Thyroid gland (tissue), 4 donors: ENCODE measurements at regions not wholly inside any gene's neighbourhood (a gene's known extent, or its start where the extent isn't known, plus 50 kb on each side); places are given as distances from the start of the nearest gene placed in this dataset.

ENCODE experiments used
- POLR2A ChIP-seq, 2 donors: fragments of 450-650 bp; IDR thresholded peaks; one replicate each; pipeline ENCODE4 v1.6.1; 2017; ENCODE audit warnings: antibody characterized with exemption in 2 of 2, mild to moderate bottlenecking in 2 of 2, moderate library complexity in 1 of 2
- TF ChIP-seq, protein P1 (sequence below), 6 experiments: fragments of 200-600 bp in 3 of 6; fragments of 450-650 bp in 3 of 6; sonication (generic) in 3 of 6; IDR thresholded peaks; one replicate each; pipeline ENCODE4 v1.5.1; 2016 to 2019; ENCODE audit warnings: antibody characterized with exemption in 6 of 6, mild to moderate bottlenecking in 2 of 6, inconsistent platforms in 1 of 6, moderate library complexity in 1 of 6

DNA sequence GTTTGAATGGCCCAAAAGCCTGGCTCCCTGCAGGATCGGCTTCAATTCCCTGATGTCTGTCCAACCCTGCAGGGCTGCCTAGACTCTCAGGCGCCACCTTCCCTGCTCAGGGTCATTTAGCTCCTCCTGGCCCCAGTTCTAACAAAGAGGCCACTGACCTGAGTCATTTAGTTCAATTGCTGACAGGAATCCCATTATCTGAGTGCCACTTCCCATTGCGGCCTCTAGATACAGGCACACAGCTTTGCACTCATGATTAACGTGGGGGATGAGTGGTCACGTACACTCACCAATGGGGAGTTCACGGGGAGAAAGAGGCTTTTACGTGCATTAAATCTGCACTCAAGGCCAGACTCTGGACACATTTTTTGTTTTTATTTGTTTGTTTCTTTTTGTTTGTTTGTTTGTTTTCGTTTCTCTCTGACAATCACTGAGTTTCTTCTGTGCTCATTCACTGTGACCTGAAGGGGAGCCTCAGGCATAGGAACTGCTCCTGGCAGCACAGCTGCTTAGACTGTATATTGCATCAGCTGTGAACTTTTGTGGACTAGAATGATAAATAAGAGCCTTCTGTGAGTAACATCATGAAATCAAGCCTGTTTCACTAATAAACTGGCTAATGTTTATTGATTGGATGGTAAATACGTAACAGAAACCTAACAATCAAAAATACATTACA lies 118.9 kb upstream of the CTNNA2 start:
- TF ChIP-seq, protein P1, sequence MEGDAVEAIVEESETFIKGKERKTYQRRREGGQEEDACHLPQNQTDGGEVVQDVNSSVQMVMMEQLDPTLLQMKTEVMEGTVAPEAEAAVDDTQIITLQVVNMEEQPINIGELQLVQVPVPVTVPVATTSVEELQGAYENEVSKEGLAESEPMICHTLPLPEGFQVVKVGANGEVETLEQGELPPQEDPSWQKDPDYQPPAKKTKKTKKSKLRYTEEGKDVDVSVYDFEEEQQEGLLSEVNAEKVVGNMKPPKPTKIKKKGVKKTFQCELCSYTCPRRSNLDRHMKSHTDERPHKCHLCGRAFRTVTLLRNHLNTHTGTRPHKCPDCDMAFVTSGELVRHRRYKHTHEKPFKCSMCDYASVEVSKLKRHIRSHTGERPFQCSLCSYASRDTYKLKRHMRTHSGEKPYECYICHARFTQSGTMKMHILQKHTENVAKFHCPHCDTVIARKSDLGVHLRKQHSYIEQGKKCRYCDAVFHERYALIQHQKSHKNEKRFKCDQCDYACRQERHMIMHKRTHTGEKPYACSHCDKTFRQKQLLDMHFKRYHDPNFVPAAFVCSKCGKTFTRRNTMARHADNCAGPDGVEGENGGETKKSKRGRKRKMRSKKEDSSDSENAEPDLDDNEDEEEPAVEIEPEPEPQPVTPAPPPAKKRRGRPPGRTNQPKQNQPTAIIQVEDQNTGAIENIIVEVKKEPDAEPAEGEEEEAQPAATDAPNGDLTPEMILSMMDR (IDR thresholded peaks at IDR 0.05), result no peak
- TF ChIP-seq POLR2A (IDR thresholded peaks at IDR 0.05), result no peak
